Activated CD4-positive, alpha-beta T cell treated with anti-CD3 and anti-CD28 coated beads for 48 hours (primary cell): ENCODE measurements at regions not wholly inside any gene's neighbourhood (a gene's known extent, or its start where the extent isn't known, plus 50 kb on each side); places are given as distances from the start of the nearest gene placed in this dataset.
"Not testable (repeated sequence)": the region's sequence is repeated elsewhere in the genome, so short reads cannot be mapped to it uniquely, and the experiment has no call there.

ENCODE experiments used
- DNase-seq: peaks from one replicate; pipeline ENCODE4 v3.0.0-alpha.2; 2020

- not testable (repeated sequence) for DNase-seq
Measured at GRCh38 chr12:124669271-124669721, 101.9 kb upstream of the NCOR2 start.

GRCh38 chr12:124668602-124669001 lies 101.2 kb upstream of the NCOR2 start:
- no peak for DNase-seq

- no peak for DNase-seq
Measured at GRCh38 chr12:124667506-124668326, 100.3 kb upstream of the NCOR2 start.

GRCh38 chr12:124666722-124667259 lies 99.4 kb upstream of the NCOR2 start:
- DNase-seq = no peak

- no peak for DNase-seq
Measured at GRCh38 chr12:124665511-124665910, 98.1 kb upstream of the NCOR2 start.

- DNase-seq = no peak
Measured at GRCh38 chr12:124664395-124665111, 97.1 kb upstream of the NCOR2 start.

- no peak for DNase-seq
Measured at GRCh38 chr12:124663771-124664366, 96.5 kb upstream of the NCOR2 start.

- no peak for DNase-seq
Measured at GRCh38 chr12:124663206-124663605, 95.8 kb upstream of the NCOR2 start.

- no peak for DNase-seq
Measured at GRCh38 chr12:124661341-124661740, 93.9 kb upstream of the NCOR2 start.

- no peak for DNase-seq
Measured at GRCh38 chr12:124660851-124661250, 93.4 kb upstream of the NCOR2 start.

- DNase-seq = no peak
Measured at GRCh38 chr12:124658806-124659402, 91.5 kb upstream of the NCOR2 start.

GRCh38 chr12:124658302-124658701 lies 90.9 kb upstream of the NCOR2 start:
- no peak for DNase-seq

- no peak for DNase-seq
Measured at GRCh38 chr12:124656947-124657434, 89.6 kb upstream of the NCOR2 start.

GRCh38 chr12:124655698-124656516 lies 88.5 kb upstream of the NCOR2 start:
- DNase-seq = no peak

GRCh38 chr12:124655048-124655697 lies 87.8 kb upstream of the NCOR2 start:
- no peak for DNase-seq

GRCh38 chr12:124654666-124655047 lies 87.2 kb upstream of the NCOR2 start:
- no peak for DNase-seq

GRCh38 chr12:124653169-124653931 lies 85.9 kb upstream of the NCOR2 start:
- no peak for DNase-seq

- no peak for DNase-seq
Measured at GRCh38 chr12:124652661-124653060, 85.2 kb upstream of the NCOR2 start.

- no peak for DNase-seq
Measured at GRCh38 chr12:124651516-124652273, 84.3 kb upstream of the NCOR2 start.

- DNase-seq = no peak
Measured at GRCh38 chr12:124650912-124651311, 83.5 kb upstream of the NCOR2 start.
